NCI-H2081 (cell line): ENCODE measurements at regions not wholly inside any gene's neighbourhood (a gene's known extent, or its start where the extent isn't known, plus 50 kb on each side); places are given as distances from the start of the nearest gene placed in this dataset.

Source experiments
- DNase-seq, 2 experiments: peaks; one replicate each; lab custom pipeline; 2025; lab: John Stamatoyannopoulos, UW

- DNase-seq = no peak
Measured at GRCh38 chr3:177934001-177934891, 602.0 kb upstream of the KCNMB2 start.

DNA sequence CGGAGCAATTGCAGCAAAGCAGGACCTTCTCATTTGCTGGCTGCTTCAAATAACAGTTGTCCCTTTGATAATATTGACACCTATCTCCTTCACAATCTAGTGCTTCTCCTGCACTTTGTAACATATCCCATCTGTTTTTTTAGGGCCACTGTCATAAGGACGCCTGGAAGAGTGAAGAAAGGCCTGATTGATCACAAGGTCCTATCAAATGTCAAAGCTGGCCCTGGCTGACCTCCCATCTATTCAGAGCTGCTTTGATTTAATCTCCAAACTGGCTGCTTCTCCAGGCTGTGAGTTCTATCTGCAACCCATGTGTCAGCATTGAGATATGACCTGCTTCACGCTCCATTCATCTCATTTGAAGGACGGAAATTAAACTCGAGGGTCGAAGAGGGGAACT is 601.2 kb upstream of the KCNMB2 start:
- DNase-seq = peak in 1 of 2 experiments; percentile 36

DNA sequence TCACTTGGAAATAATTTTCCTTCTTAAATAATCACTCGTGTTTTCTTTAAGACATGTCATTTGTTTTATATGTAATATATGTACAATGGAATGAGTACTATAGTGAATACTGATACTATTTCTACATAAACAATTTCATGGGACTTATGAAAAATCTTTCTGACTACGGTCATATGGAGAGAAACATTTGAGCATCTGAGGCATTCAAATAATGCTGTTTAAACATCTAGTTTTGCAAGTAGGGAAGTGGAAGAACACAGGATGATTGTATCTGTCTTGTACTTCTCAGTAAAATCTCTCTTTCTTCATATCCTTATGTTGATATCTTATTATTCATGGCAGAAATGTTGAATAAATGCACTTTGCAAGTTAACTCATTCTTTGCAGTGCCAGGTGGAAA is 599.5 kb upstream of the KCNMB2 start:
- DNase-seq = no peak

DNA sequence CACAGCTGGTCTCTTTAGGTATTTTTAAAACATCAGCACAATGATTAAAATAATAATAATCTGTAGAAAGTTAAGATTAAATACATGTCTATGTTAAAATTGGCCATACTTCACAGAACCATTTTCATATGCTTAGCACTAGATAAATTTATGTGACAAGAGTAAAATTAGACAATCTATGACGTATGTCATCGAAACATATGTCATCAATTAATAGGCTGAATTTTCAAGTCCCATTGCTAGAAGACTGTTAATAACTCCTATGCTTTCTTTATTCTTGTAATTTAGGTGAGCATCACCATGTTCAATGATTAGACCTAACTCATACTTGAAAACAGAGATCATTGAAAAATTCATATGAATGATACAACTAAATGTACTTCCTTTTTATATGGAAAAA is 593.3 kb upstream of the KCNMB2 start:
- DNase-seq = no peak

DNA sequence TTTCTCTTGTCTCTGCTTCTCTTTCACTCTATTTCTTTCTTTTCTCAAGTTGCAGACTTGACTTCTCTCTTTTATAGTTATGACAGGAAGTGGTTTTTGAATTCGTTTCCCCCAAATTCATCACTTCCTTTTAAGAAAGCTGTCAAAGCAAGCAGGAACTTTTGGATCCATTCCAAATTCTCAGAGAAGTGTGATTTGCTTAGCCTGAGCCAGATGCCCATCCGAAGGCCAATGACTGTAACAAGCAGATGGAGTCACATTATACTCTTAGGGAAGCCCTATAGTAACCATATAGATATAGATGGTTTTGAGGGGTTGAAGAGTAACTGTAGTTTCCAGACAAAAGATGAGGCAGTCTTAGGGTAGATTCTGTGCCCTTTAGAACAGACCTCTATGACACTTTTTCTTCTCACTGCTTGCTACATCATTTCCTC is 592.0 kb upstream of the KCNMB2 start:
- DNase-seq = peak in 1 of 2 experiments; percentile 18

DNA sequence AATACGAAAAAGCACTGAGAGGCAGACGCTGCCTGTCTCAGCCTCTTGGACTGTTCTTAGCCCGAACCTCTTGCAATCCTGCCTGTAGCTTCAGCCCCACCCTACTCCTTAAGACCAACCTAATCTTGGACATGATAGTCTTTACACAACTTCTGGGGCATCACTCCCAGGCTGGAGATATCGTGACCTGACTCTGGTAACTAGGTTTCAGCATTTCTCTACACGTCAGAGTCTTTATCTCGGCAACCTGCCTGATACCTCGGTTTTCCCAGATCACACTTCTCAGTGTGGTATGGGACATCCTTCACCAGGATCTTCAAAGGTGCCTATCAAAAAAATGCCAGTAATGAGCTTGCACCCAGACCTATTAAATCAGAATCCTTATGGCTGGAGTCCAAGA is 590.2 kb upstream of the KCNMB2 start:
- no peak for DNase-seq

DNA sequence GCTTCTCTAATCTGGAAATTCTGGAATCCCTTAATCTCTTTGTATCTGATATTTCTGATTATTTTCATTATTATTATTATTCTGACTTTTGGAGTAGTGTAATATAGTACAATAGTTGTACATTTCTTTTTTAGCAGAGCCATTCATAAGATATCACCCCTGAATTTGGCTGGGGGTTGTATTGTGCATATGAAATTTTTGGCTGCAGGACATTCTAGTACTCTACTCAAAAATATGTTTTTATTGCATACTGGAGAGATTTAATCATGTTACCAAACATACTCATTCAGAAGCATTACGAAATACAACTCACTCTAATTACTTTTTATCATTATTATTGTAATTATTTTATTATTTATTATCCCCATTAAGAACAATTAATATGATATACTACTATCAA is 589.7 kb upstream of the KCNMB2 start:
- DNase-seq = no peak

DNA sequence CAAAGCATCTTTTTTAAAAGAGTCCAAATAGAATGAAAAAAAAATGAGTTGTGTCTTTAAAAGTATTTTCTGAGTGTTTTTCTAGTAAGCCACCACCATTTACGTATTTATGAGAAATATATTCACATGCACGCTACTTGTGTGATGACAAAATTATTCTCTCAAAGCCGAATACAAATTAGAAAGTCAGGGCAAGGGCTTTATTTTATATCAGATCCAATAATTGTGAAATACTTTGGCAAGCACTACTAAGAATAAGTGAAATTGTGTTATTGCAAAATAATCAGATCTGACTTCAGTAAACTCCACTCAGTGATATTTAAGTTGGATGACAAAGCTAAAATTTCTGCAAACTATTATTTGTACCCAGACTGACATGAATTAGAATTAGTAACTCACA is 589.3 kb upstream of the KCNMB2 start:
- DNase-seq = no peak

GRCh38 chr3:177947901-177948300 is 588.3 kb upstream of the KCNMB2 start:
- DNase-seq = no peak

DNA sequence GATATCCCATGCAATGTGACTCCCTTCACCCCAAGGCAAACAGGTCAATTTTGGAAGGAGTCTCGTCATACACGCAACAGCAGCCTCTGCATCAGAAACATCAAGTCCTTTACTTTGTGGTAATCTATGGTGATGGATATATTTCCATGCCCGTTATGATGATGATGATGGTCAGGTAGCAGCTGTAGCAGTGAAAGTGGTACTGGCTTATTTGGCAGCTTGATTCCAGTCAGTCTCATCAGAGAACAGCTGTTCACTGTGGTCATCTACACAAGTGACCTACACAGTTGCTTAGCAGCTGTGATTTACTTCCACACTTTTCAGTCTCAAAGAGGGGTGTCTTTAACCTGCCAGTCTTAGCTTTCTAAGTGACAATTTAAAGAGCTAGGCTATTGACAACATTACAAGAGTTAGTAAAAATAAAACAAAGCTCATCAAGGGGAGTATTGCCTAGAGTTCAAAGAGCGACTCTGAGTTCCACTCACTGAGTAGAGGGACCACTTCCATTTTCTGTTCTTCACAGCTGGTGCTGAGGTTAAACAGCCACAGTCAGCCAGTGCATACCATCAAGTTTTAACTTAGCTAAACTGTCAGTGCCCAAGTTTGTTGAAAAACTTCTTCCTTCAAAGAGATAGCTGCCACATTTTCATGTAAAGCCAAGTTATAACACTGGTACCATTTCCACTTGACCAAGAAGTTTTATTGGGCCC is 587.4 kb upstream of the KCNMB2 start:
- no peak for DNase-seq

DNA sequence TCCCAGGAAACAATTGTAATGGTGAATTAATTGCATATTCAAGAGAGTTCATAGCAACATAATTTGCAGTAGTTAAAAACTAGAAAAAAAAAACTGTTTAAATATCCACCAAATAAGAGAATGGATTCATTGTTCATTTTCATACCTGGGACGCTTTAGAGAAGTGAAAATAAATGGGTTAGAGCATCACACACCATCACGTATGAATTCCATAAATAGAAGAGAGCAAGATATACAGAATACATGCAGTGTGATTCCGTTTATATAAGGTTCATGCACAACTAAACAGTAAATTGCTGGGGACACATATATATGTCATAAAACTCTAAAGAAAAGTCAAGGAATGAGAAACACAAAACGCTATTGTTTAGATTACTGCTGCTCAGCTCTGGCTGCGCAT is 577.0 kb upstream of the KCNMB2 start:
- no peak for DNase-seq

GRCh38 chr3:177960014-177960413 is 576.2 kb upstream of the KCNMB2 start:
- DNase-seq = no peak

DNA sequence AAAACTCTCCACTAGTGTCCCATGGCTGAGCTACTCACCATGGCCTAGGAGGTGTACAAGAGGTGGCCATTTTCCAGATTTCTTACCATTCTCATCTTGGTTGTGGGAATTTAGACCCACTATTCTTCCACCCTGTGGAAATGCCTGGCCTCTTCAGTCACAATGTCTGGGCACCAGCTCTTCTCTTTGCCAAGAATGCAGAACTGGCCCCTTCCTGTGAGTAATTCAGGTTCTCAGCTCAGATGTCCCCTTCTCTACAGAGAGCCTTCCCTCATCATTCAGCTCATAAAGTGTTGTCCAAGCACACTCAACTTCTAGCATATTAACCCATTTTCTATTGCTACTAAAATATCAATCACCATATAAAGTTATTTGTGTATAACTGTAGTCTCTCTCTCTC is 575.5 kb upstream of the KCNMB2 start:
- DNase-seq = no peak

GRCh38 chr3:177961784-177962183 is 574.5 kb upstream of the KCNMB2 start:
- no peak for DNase-seq

GRCh38 chr3:177966493-177966892 is 569.7 kb upstream of the KCNMB2 start:
- no peak for DNase-seq

- no peak for DNase-seq
Measured at GRCh38 chr3:177968891-177969290, 567.3 kb upstream of the KCNMB2 start.

GRCh38 chr3:177973241-177973840 is 562.9 kb upstream of the KCNMB2 start:
- DNase-seq = no peak

DNA sequence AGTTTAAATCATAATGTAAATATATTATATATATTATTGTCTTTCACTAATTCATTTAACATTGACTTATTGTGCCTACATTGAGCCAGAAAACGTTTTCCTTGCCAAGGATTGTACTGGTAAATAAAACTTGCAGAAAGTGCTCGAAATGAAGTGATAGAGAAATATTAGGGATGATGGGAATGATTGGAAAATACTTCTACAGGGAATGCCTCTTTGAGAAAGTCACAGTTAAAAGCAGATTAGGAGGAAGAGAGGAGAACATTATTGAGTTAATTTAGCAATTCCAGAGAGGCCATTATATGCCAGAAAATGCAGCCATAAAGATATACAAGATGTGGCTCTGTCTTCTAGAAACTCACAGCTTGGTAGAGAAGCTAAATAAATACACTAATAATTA is 560.0 kb upstream of the KCNMB2 start:
- no peak for DNase-seq

GRCh38 chr3:177976866-177977265 is 559.4 kb upstream of the KCNMB2 start:
- DNase-seq = no peak

DNA sequence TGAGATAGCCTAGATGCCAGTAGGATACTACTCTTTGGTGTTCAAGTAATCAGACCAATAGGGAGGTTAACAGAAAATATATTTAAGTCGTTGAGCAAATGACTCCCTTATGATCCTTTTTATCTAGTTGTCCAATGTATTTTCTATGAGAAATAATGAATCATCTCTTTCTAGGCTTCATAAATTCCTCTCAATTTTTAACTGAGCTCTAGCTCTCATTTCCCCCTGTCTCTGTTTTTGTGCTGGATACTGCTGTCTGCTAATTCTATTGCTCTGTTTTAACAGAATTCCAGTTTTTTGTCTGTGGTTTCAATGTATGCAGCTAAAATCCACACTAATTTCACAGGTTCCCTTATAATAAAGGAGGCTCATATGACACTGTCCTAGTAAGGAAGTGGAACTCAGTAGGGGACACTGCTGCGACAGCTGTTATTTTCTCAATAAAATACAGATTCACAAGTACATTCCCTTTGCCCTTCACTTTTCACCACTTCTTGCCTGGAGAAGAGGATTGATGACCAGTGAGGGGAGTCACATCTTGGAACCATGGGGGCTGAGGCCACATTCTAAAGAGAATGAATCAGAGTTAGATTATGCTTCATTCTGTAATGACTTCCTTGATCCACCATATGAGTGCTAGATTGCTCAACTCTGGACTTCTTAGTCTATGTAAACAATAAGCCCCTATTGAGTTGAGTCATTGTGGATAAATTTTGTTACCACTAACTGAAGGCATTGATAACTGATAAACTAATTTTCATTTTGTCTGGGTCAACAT is 558.7 kb upstream of the KCNMB2 start:
- DNase-seq = peak in 1 of 2 experiments; percentile 40

GRCh38 chr3:177978946-177979345 is 557.3 kb upstream of the KCNMB2 start:
- no peak for DNase-seq

GRCh38 chr3:177979703-177980102 is 556.5 kb upstream of the KCNMB2 start:
- DNase-seq = no peak
